Vagina (tissue), 2 donors: ENCODE measurements at regions not wholly inside any gene's neighbourhood (a gene's known extent, or its start where the extent isn't known, plus 50 kb on each side); places are given as distances from the start of the nearest gene placed in this dataset.

Experiments
- CTCF ChIP-seq, 3 experiments: fragments of 450-650 bp in 2 of 3; fragments of 200-600 bp in 1 of 3; sonication (generic) in 1 of 3; IDR thresholded peaks; one replicate each; pipeline ENCODE4 v1.5.1; 2017 to 2019; ENCODE audit warnings: antibody characterized with exemption in 3 of 3, mild to moderate bottlenecking in 2 of 3, moderate library complexity in 2 of 3
- POLR2A ChIP-seq, 2 donors: fragments of 450-650 bp; IDR thresholded peaks; one replicate each; pipeline ENCODE4 v1.6.1; 2017; ENCODE audit warnings: antibody characterized with exemption in 2 of 2, mild to moderate bottlenecking in 2 of 2, moderate library complexity in 2 of 2

DNA sequence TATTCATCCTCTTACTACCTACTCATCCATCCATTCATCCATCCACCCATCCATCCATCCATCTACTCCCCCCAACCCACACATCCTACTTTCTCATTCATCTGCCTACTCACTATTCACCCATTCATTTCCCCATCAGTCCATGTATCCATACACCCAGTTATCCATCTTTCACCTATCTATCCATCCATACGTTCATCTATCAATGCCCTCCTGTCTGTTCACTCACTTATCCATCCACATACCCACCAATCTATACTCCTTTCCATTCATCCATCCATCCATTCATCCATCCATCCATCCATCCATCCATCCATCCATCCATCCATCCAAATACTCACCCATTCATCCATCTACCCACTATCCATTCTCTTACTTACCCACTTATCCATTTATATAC, 117.8 kb upstream of the LHX5 start:
- TF ChIP-seq CTCF (IDR thresholded peaks at IDR 0.05) (no peak), POLR2A (IDR thresholded peaks at IDR 0.05) (no peak)
